SK-N-SH (cell line): ENCODE measurements at regions not wholly inside any gene's neighbourhood (a gene's known extent, or its start where the extent isn't known, plus 50 kb on each side); places are given as distances from the start of the nearest gene placed in this dataset.

Experiments used
- CTCF ChIA-PET: fragments of 300-600, 350-600 bp; formaldehyde crosslinking; extraction: SDS; loops from one replicate; lab custom pipeline; 2021; lab: Yijun Ruan, JAX
- POLR2A ChIA-PET: fragments of 350-600 bp; sonication (Branson Sonifier 250); formaldehyde crosslinking; extraction: SDS; loops from one replicate; lab custom pipeline; 2020; ENCODE audit warnings: antibody characterized with exemption, inconsistent platforms; lab: Yijun Ruan, JAX
- DNase-seq: peaks from one replicate; pipeline ENCODE4 v3.0.0; 2012
- H2AFZ ChIP-seq: fragments of 200-600 bp; sonication (generic); 2 replicates; pipeline ENCODE4 v1.8.1; 2016; ENCODE audit warnings: antibody characterized with exemption, mild to moderate bottlenecking, low read depth
- H3F3A ChIP-seq: fragments of 200-600 bp; sonication (generic); replicated peaks from 2 replicates; pipeline ENCODE3; 2016; ENCODE audit warnings: antibody characterized with exemption, mild to moderate bottlenecking; ENCODE audit not compliant: insufficient read depth
- H3K27ac ChIP-seq, 2 experiments: fragments of 200-500 bp in 1 of 2; fragments of 200-600 bp in 1 of 2; sonication (Bioruptor generic) in 1 of 2; sonication (generic), shearing (Covaris generic) in 1 of 2; 2 replicates each; pipeline versions ENCODE4 v1.5.1 to v1.6.1; 2014 to 2016; ENCODE audit warnings: low read depth in 2 of 2, inconsistent platforms in 1 of 2, low read length in 1 of 2, mild to moderate bottlenecking in 1 of 2, mixed read lengths in 1 of 2
- H3K27me3 ChIP-seq: fragments of 200-600 bp; sonication (generic), shearing (Covaris generic); 2 replicates; pipeline ENCODE4 v1.6.1; 2016; ENCODE audit warnings: mixed run types; ENCODE audit not compliant: insufficient read depth
- H3K36me3 ChIP-seq, 2 experiments: fragments of 200-500 bp in 1 of 2; fragments of 200-600 bp in 1 of 2; sonication (Bioruptor generic) in 1 of 2; sonication (generic) in 1 of 2; replicated peaks in 1 of 2; 2 replicates each; pipeline versions ENCODE3 to v1.5.1; 2014 to 2016; ENCODE audit warnings: low read length in 1 of 2, mild to moderate bottlenecking in 1 of 2; ENCODE audit not compliant: insufficient read depth in 2 of 2, control insufficient read depth in 1 of 2
- H3K4me1 ChIP-seq, 2 experiments: fragments of 200-500 bp in 1 of 2; fragments of 200-600 bp in 1 of 2; sonication (Bioruptor generic) in 1 of 2; sonication (generic), shearing (Covaris generic) in 1 of 2; 2 replicates each; pipeline versions ENCODE4 v1.5.1 to v1.6.1; 2014 to 2016; ENCODE audit warnings: low read depth in 1 of 2, low read length in 1 of 2, mixed run types in 1 of 2; ENCODE audit not compliant: insufficient read depth in 2 of 2, control insufficient read depth in 1 of 2
- H3K4me2 ChIP-seq: fragments of 200-600 bp; sonication (generic), shearing (Covaris generic); 2 replicates; pipeline ENCODE4 v1.6.1; 2017; ENCODE audit warnings: mixed run types
- H3K4me3 ChIP-seq, 2 experiments: fragments of 200-500 bp in 1 of 2; fragments of 200-600 bp in 1 of 2; sonication (Bioruptor generic) in 1 of 2; sonication (generic), shearing (Covaris generic) in 1 of 2; 2 replicates each; pipeline versions ENCODE4 v1.5.1 to v1.8.1; 2014 to 2016; ENCODE audit warnings: low read depth in 2 of 2, inconsistent platforms in 1 of 2, low read length in 1 of 2, mild to moderate bottlenecking in 1 of 2, mixed read lengths in 1 of 2, moderate library complexity in 1 of 2
- H3K79me2 ChIP-seq: fragments of 200-600 bp; sonication (generic); 2 replicates; pipeline ENCODE4 v1.8.1; 2017; ENCODE audit warnings: mild to moderate bottlenecking; ENCODE audit not compliant: insufficient read depth
- H3K9ac ChIP-seq: fragments of 200-600 bp; sonication (generic); 2 replicates; pipeline ENCODE4 v1.6.1; 2017; ENCODE audit warnings: mixed run types
- H3K9me2 ChIP-seq: fragments of 200-600 bp; sonication (generic); 2 replicates; pipeline ENCODE4 v1.6.1; 2017; ENCODE audit warnings: mixed run types
- H3K9me3 ChIP-seq: fragments of 200-600 bp; sonication (generic); 2 replicates; pipeline ENCODE4 v1.6.1; 2017; ENCODE audit warnings: mixed run types, mild to moderate bottlenecking, moderate library complexity
- H4K20me1 ChIP-seq: fragments of 200-600 bp; sonication (generic); 2 replicates; pipeline ENCODE4 v1.6.1; 2017; ENCODE audit warnings: mild to moderate bottlenecking, mixed run types; ENCODE audit not compliant: insufficient read depth
- ELF1 ChIP-seq: IDR thresholded peaks from 2 replicates; pipeline ENCODE4 v1.4.0; 2012
- EZH2phosphoT487 ChIP-seq: fragments of 200-600 bp; sonication (generic); IDR thresholded peaks from 2 replicates; pipeline ENCODE4 v1.6.1; 2017; ENCODE audit warnings: low read depth, mixed run types, mild to moderate bottlenecking, antibody characterized with exemption, moderate library complexity, borderline replicate concordance
- FOSL2 ChIP-seq: IDR thresholded peaks from 2 replicates; pipeline ENCODE4 v1.4.0; 2012; ENCODE audit warnings: low read depth, mild to moderate bottlenecking, moderate library complexity, borderline replicate concordance
- FOXJ3 ChIP-seq: sonication (generic); formaldehyde crosslinking; IDR thresholded peaks from 2 replicates; pipeline ENCODE4 v1.5.1; 2020; ENCODE audit warnings: mild to moderate bottlenecking, missing genetic modification reagents
- FOXM1 ChIP-seq: IDR thresholded peaks from 2 replicates; pipeline ENCODE4 v1.4.0; 2012; ENCODE audit warnings: low read depth, mild to moderate bottlenecking
- GABPA ChIP-seq: IDR thresholded peaks from 2 replicates; pipeline ENCODE4 v1.4.0; 2012; ENCODE audit warnings: low read depth, mild to moderate bottlenecking
- MXI1 ChIP-seq: IDR thresholded peaks from 2 replicates; pipeline ENCODE4 v1.6.1; 2012; ENCODE audit warnings: mild to moderate bottlenecking, low read depth, low read length, improper control_type of control experiment
- NFIC ChIP-seq: IDR thresholded peaks from 2 replicates; pipeline ENCODE4 v1.4.0; 2012; ENCODE audit warnings: borderline replicate concordance
- NRF1 ChIP-seq: IDR thresholded peaks from 2 replicates; pipeline ENCODE4 v1.6.1; 2012; ENCODE audit warnings: low read depth, mild to moderate bottlenecking, low read length
- POLR2AphosphoS5 ChIP-seq: IDR thresholded peaks from 2 replicates; pipeline ENCODE4 v1.6.1; 2012; ENCODE audit warnings: low read depth, low read length
- RXRA ChIP-seq: IDR thresholded peaks from 2 replicates; pipeline ENCODE4 v1.4.0; 2012; ENCODE audit warnings: low read depth, mild to moderate bottlenecking, borderline replicate concordance
- SMC3 ChIP-seq: IDR thresholded peaks from 2 replicates; pipeline ENCODE4 v1.6.1; 2012; ENCODE audit warnings: low read depth, low read length, improper control_type of control experiment
- TAF1 ChIP-seq: IDR thresholded peaks from 2 replicates; pipeline ENCODE4 v1.6.1; 2012; ENCODE audit warnings: low read depth, mild to moderate bottlenecking, low read length, moderate library complexity, borderline replicate concordance
- TCF12 ChIP-seq: IDR thresholded peaks from 2 replicates; pipeline ENCODE4 v1.4.0; 2012
- TEAD4 ChIP-seq: IDR thresholded peaks from 2 replicates; pipeline ENCODE4 v1.4.0; 2012; ENCODE audit warnings: mild to moderate bottlenecking, borderline replicate concordance; ENCODE audit not compliant: insufficient read depth
- WGBS: methylation state at CpG from one replicate; pipeline ENCODE4 v1.1.6; 2017; ENCODE audit warnings: low lambda C conversion rate; 5-methylcytosine and 5-hydroxymethylcytosine counted together
- TF ChIP-seq, protein P1 (sequence below): IDR thresholded peaks from 2 replicates; pipeline ENCODE4 v1.4.0; 2012; ENCODE audit warnings: low read depth, borderline replicate concordance
- TF ChIP-seq, protein P2 (sequence below): IDR thresholded peaks from 2 replicates; pipeline ENCODE4 v1.4.0; 2012; ENCODE audit warnings: low read depth
- TF ChIP-seq, protein P3 (sequence below): IDR thresholded peaks from 2 replicates; pipeline ENCODE4; 2012

DNA sequence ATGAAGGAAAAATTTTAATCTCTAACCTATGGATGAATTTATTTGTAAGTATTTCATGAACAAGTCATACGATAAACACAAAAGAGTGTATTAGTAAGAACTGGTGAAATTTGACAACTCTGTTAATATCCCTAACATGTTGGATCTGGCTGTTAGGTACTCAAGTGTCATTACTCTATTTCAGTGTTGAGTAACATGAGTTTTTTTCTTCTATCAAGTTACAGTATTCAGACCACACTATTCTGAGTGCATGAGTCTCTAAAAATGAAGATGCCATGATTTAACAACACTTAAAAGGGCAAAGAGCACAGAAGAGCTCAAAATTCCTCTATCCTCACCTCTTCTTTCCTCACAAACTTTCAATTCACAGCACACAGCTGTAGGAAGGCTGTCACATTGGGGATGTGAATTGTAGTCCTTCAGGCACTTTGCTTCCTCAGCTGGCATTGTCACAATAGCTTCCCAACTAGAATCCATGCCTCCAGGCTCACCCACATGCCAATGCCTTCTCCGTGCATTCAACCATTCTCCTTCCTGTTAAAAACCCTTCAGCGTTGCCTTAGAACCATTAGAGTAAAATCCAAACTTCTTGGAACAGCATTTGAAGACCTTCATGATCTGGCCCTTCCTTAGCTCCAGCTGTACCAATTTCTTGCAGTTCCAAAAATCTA, 73.7 kb upstream of the DBX2 start:
- Histone ChIP-seq H3K36me3 (no peaks in the 10 kb centered on the region), H3K79me2 (no peaks in the 10 kb centered on the region; the same call in 1 of the 2 replicates), H3K27ac (no peak overlapping the region), H3F3A (no peaks in the 10 kb centered on the region), H4K20me1 (no peaks in the 10 kb centered on the region), H3K9me2 (no peaks in the 10 kb centered on the region), H3K4me1 (no peaks in the 10 kb centered on the region; a peak in 1 of 4 replicates), H3K9ac (no peak overlapping the region), H3K9me3 (no peaks in the 10 kb centered on the region), H3K27me3 (no peaks in the 10 kb centered on the region), H3K4me3 (no peak overlapping the region), H2AFZ (no peak overlapping the region), H3K4me2 (no peak overlapping the region)
- CTCF ChIA-PET = interaction anchor here (1.0 to 3.5 kb wide), 3 partner anchors 10 to 176 kb away, joined by 3 to 16 read pairs (median 8); no protein-coding TSS in a partner anchor
- no peak for DNase-seq
- 30% methylated on average over 3 of the region's 3 CpGs for WGBS
- TF ChIP-seq TCF12 (no peak), FOXM1 (no peak), EZH2phosphoT487 (no peak), NRF1 (no peak), FOXJ3 (CRISPR knock-in tag) (no peak), ELF1 (no peak), FOSL2 (no peak), RXRA (no peak), POLR2AphosphoS5 (no peak)
- POLR2A ChIA-PET = no interaction called here

DNA sequence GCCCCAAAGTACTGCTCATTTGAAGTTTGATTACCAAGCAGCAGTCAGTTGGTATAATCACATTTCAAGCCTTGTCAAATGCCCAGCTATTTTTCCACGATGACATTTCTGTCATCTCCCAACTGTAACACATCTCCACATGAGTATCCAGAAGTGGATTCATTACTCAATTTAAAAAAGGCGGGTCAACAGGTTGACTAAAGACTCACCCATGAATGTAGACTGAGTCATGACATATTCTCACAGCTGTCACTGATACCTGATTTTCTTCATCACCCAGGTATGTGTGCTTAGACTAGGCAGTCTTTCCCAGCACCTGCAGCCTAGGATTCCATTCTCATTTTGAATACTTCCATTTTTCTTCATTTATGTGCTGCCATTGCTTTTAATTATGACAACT, 75.1 kb upstream of the DBX2 start:
- POLR2A ChIA-PET = no interaction called here
- Histone ChIP-seq H3K9ac (no peak overlapping the region), H2AFZ (no peak overlapping the region), H3K27me3 (no peaks in the 10 kb centered on the region), H3K79me2 (no peaks in the 10 kb centered on the region; the same call in 1 of the 2 replicates), H3K9me2 (no peaks in the 10 kb centered on the region), H3F3A (no peaks in the 10 kb centered on the region), H4K20me1 (no peaks in the 10 kb centered on the region), H3K4me3 (no peak overlapping the region), H3K27ac (no peak overlapping the region), H3K4me2 (no peak overlapping the region), H3K4me1 (no peaks in the 10 kb centered on the region; a peak in 1 of 4 replicates), H3K36me3 (no peaks in the 10 kb centered on the region), H3K9me3 (no peaks in the 10 kb centered on the region)
- TF ChIP-seq NRF1 (no peak), MXI1 (no peak), FOXJ3 (CRISPR knock-in tag) (no peak), TAF1 (no peak), NFIC (no peak), EZH2phosphoT487 (no peak), SMC3 (no peak), TEAD4 (no peak), GABPA (no peak), FOSL2 (no peak)
- TF ChIP-seq, protein P1, sequence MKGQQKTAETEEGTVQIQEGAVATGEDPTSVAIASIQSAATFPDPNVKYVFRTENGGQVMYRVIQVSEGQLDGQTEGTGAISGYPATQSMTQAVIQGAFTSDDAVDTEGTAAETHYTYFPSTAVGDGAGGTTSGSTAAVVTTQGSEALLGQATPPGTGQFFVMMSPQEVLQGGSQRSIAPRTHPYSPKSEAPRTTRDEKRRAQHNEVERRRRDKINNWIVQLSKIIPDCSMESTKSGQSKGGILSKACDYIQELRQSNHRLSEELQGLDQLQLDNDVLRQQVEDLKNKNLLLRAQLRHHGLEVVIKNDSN = no peak
- TF ChIP-seq, protein P2, sequence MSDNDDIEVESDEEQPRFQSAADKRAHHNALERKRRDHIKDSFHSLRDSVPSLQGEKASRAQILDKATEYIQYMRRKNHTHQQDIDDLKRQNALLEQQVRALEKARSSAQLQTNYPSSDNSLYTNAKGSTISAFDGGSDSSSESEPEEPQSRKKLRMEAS = no peak
- TF ChIP-seq, protein P3, sequence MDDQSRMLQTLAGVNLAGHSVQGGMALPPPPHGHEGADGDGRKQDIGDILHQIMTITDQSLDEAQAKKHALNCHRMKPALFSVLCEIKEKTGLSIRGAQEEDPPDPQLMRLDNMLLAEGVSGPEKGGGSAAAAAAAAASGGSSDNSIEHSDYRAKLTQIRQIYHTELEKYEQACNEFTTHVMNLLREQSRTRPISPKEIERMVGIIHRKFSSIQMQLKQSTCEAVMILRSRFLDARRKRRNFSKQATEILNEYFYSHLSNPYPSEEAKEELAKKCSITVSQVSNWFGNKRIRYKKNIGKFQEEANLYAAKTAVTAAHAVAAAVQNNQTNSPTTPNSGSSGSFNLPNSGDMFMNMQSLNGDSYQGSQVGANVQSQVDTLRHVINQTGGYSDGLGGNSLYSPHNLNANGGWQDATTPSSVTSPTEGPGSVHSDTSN = no peak
- CTCF ChIA-PET = interaction anchor here (1.2 to 2.1 kb wide), 4 partner anchors 153 to 418 kb away, joined by 3 to 8 read pairs (median 4); no protein-coding TSS in a partner anchor
- DNase-seq = no peak
- WGBS = 6% methylated on average over 2 of the region's 2 CpGs
